ENCODE measurements at regions not wholly inside any gene's neighbourhood (a gene's known extent, or its start where the extent isn't known, plus 50 kb on each side); places are given as distances from the start of the nearest gene placed in this dataset.

- no peak overlapping the region for H3K9ac ChIP-seq
- no peaks in the 10 kb centered on the region for H3K27me3 ChIP-seq
- no peak overlapping the region for H3K27ac ChIP-seq
- no peak for DNase-seq (ENCODE audit: low spot score)
- no peaks in the 10 kb centered on the region for H3K36me3 ChIP-seq
- peaks cover 6% of the 10 kb centered on the region for H3K9me3 Mint-ChIP-seq
- H2AFZ ChIP-seq (replicated peaks), result no peak overlapping the region
- no peak overlapping the region for H3K4me3 Mint-ChIP-seq
- H3K4me1 ChIP-seq, result peaks cover 7% of the 10 kb centered on the region
- peaks cover 7% of the 10 kb centered on the region for H3K27me3 Mint-ChIP-seq (ENCODE audit: insufficient read depth, low read depth)
- H3K4me3 ChIP-seq, result no peak overlapping the region
- no peaks in the 10 kb centered on the region for H3K9me3 ChIP-seq (ENCODE audit: low read depth)
- no peak overlapping the region for H3K4me2 ChIP-seq
- no peaks in the 10 kb centered on the region for H3K79me2 ChIP-seq (ENCODE audit: low read depth)
- H3K36me3 Mint-ChIP-seq, result no peaks in the 10 kb centered on the region
- H4K20me1 ChIP-seq (ENCODE audit: low read depth), result no peaks in the 10 kb centered on the region
- TF ChIP-seq EZH2 (IDR thresholded peaks at IDR 0.05) (no peak), EZH2phosphoT487 (IDR thresholded peaks at IDR 0.05) (no peak), CTCF (IDR thresholded peaks at IDR 0.05) (no peak)
- H3K27ac Mint-ChIP-seq, result no peak overlapping the region
- no peaks in the 10 kb centered on the region for H3F3A ChIP-seq (ENCODE audit: low read depth)
- H3K4me1 Mint-ChIP-seq, result peaks cover 15% of the 10 kb centered on the region
These were observed 377.7 kb upstream of the MEX3C start for GRCh38 chr18:51575171-51575570.

GRCh38 chr18:51578406-51578980 lies 381.0 kb upstream of the MEX3C start:
- no peaks in the 10 kb centered on the region for H3K36me3 ChIP-seq
- peak overlapping the region; percentile 65 for H3K27ac Mint-ChIP-seq
- H2AFZ ChIP-seq (replicated peaks), result no peak overlapping the region
- H3K4me3 Mint-ChIP-seq, result no peak overlapping the region
- peaks cover 9% of the 10 kb centered on the region for H3K27me3 Mint-ChIP-seq (ENCODE audit: insufficient read depth, low read depth)
- H3F3A ChIP-seq (ENCODE audit: low read depth), result no peaks in the 10 kb centered on the region
- H3K9me3 ChIP-seq (ENCODE audit: low read depth), result no peaks in the 10 kb centered on the region
- H3K4me2 ChIP-seq, result no peak overlapping the region
- DNase-seq (ENCODE audit: low spot score), result peak; percentile 19
- peaks cover 15% of the 10 kb centered on the region for H3K4me1 Mint-ChIP-seq
- no peaks in the 10 kb centered on the region for H3K36me3 Mint-ChIP-seq
- H3K9me3 Mint-ChIP-seq, result peaks cover 6% of the 10 kb centered on the region
- no peaks in the 10 kb centered on the region for H3K4me1 ChIP-seq
- H3K4me3 ChIP-seq, result no peak overlapping the region
- TF ChIP-seq EZH2 (IDR thresholded peaks at IDR 0.05) (no peak), EZH2phosphoT487 (IDR thresholded peaks at IDR 0.05) (no peak), CTCF (IDR thresholded peaks at IDR 0.05) (no peak)
- no peaks in the 10 kb centered on the region for H4K20me1 ChIP-seq (ENCODE audit: low read depth)
- H3K9ac ChIP-seq, result no peak overlapping the region
- H3K27ac ChIP-seq, result no peak overlapping the region
- H3K79me2 ChIP-seq (ENCODE audit: low read depth), result no peaks in the 10 kb centered on the region
- H3K27me3 ChIP-seq, result no peaks in the 10 kb centered on the region

- H3F3A ChIP-seq (ENCODE audit: low read depth), result no peaks in the 10 kb centered on the region
- TF ChIP-seq EZH2 (IDR thresholded peaks at IDR 0.05) (no peak), EZH2phosphoT487 (IDR thresholded peaks at IDR 0.05) (no peak), CTCF (IDR thresholded peaks at IDR 0.05) (no peak)
- H4K20me1 ChIP-seq (ENCODE audit: low read depth), result no peaks in the 10 kb centered on the region
- no peaks in the 10 kb centered on the region for H3K79me2 ChIP-seq (ENCODE audit: low read depth)
- Mint-ChIP-seq H3K9me3 (peaks cover 6% of the 10 kb centered on the region), H3K27me3 (ENCODE audit: insufficient read depth, low read depth) (peaks cover 6% of the 10 kb centered on the region), H3K4me1 (peaks cover 15% of the 10 kb centered on the region), H3K36me3 (no peaks in the 10 kb centered on the region), H3K4me3 (no peak overlapping the region), H3K27ac (no peak overlapping the region)
- no peak overlapping the region for H3K4me2 ChIP-seq
- H3K4me1 ChIP-seq, result no peaks in the 10 kb centered on the region
- no peaks in the 10 kb centered on the region for H3K27me3 ChIP-seq
- H2AFZ ChIP-seq (replicated peaks), result no peak overlapping the region
- H3K4me3 ChIP-seq, result no peak overlapping the region
- H3K36me3 ChIP-seq, result no peaks in the 10 kb centered on the region
- H3K9me3 ChIP-seq (ENCODE audit: low read depth), result no peaks in the 10 kb centered on the region
- DNase-seq (ENCODE audit: low spot score), result no peak
- H3K9ac ChIP-seq, result no peak overlapping the region
- no peak overlapping the region for H3K27ac ChIP-seq
These were observed 383.1 kb upstream of the MEX3C start for GRCh38 chr18:51580580-51580979.

All from neural progenitor cell (in vitro differentiated cells).